HepG2 (cell line): ENCODE measurements at regions not wholly inside any gene's neighbourhood (a gene's known extent, or its start where the extent isn't known, plus 50 kb on each side); places are given as distances from the start of the nearest gene placed in this dataset.

Experiments used
- ATAC-seq: fragments of 200-7000 bp; cut with Tn5 transposase; 3 replicates; pipeline ENCODE4 v1.9.1; 2020; ENCODE audit warnings: mild to moderate bottlenecking, moderate library complexity
- BruUV-seq: library from RNA; stranded (reverse); fragments of 400-500 nt; replicated peaks from 2 replicates; lab custom pipeline; 2021; lab: Mats Ljungman, UMichigan
- CTCF ChIA-PET: fragments of 300-600 bp; formaldehyde crosslinking; extraction: SDS; loops from one replicate; lab custom pipeline; 2021; ENCODE audit warnings: low total read pairs, inconsistent platforms, low intra/inter-chr PET ratio; lab: Yijun Ruan, JAX
- POLR2A ChIA-PET: fragments of 350-600 bp; sonication (Branson Sonifier 250); formaldehyde crosslinking; loops from one replicate; lab custom pipeline; 2020; ENCODE audit warnings: antibody characterized with exemption, inconsistent platforms; lab: Yijun Ruan, JAX
- DNase-seq: peaks from one replicate; pipeline ENCODE4 v3.0.0-alpha.2; 2015; ENCODE audit warnings: low spot score
- FAIRE-seq: peaks from 3 replicates; lab custom pipeline; 2011; peaks lifted over from hg19 to GRCh38; lab: Jason Lieb, UNC
- H2AFZ ChIP-seq: one replicate; pipeline ENCODE4 v1.6.1; 2011; ENCODE audit warnings: low read length, inconsistent platforms
- H3K27ac ChIP-seq: fragments of 300-600 bp; 3 replicates; pipeline ENCODE4 v1.8.0; 2011; ENCODE audit warnings: mixed run types, mild to moderate bottlenecking, mixed read lengths, low read length, inconsistent platforms; ENCODE audit not compliant: insufficient read depth; ENCODE audit errors: extremely low read length
- H3K27me3 ChIP-seq, 2 experiments: fragments of 200-600 bp in 1 of 2; 2 replicates in 1 of 2; 3 replicates in 1 of 2; pipeline versions ENCODE4 v1.6.0 to v1.8.0; 2011; ENCODE audit warnings: low read length in 2 of 2, mild to moderate bottlenecking in 2 of 2, moderate library complexity in 2 of 2, inconsistent platforms in 1 of 2; ENCODE audit not compliant: insufficient read depth in 2 of 2, control insufficient read depth in 1 of 2
- H3K36me3 ChIP-seq, 2 experiments: fragments of 200-600 bp in 1 of 2; replicated peaks in 1 of 2; 2 replicates in 1 of 2; 3 replicates in 1 of 2; pipeline versions ENCODE4 v1.5.1 to v1.8.0; 2011; ENCODE audit warnings: low read length in 2 of 2, inconsistent platforms in 1 of 2; ENCODE audit not compliant: insufficient read depth in 2 of 2, control insufficient read depth in 1 of 2
- H3K4me1 ChIP-seq: 2 replicates; pipeline ENCODE4 v1.5.1; 2012; ENCODE audit warnings: low read length, inconsistent platforms; ENCODE audit not compliant: insufficient read depth
- H3K4me2 ChIP-seq: 2 replicates; pipeline ENCODE4 v1.6.0; 2011; ENCODE audit warnings: low read depth, low read length, inconsistent platforms
- H3K4me3 ChIP-seq, 3 experiments: fragments of 200-600 bp in 1 of 3; sonication (generic), shearing (Covaris generic) in 1 of 3; replicated peaks in 1 of 3; 2 replicates each; pipeline ENCODE4 v1.5.1; 2011 to 2016; ENCODE audit warnings: low read length in 3 of 3, inconsistent platforms in 2 of 3, low read depth in 2 of 3, mild to moderate bottlenecking in 2 of 3, control low read depth in 1 of 3, mixed read lengths in 1 of 3; ENCODE audit not compliant: insufficient read depth in 1 of 3
- H3K79me2 ChIP-seq: one replicate; pipeline ENCODE4 v1.6.1; 2011; ENCODE audit warnings: low read length, inconsistent platforms; ENCODE audit not compliant: insufficient read depth
- H3K9ac ChIP-seq: 2 replicates; pipeline ENCODE4 v1.6.0; 2011; ENCODE audit warnings: mild to moderate bottlenecking, low read depth, low read length, inconsistent platforms; ENCODE audit not compliant: insufficient read depth
- H3K9me3 ChIP-seq: 2 replicates; pipeline ENCODE4 v1.5.1; 2012; ENCODE audit warnings: mild to moderate bottlenecking, low read length
- H4K20me1 ChIP-seq: 2 replicates; pipeline ENCODE4 v1.6.0; 2011; ENCODE audit warnings: inconsistent platforms, mild to moderate bottlenecking, low read length, moderate library complexity; ENCODE audit not compliant: insufficient read depth
- BCL6 ChIP-seq: IDR thresholded peaks from 2 replicates; pipeline ENCODE4 v1.6.1; 2016; ENCODE audit warnings: missing genetic modification reagents, missing compliant biosample characterization
- BHLHE40 ChIP-seq: IDR thresholded peaks from 2 replicates; pipeline ENCODE4 v1.6.1; 2011; ENCODE audit warnings: low read length, improper control_type of control experiment
- ELF4 ChIP-seq: sonication (generic); formaldehyde crosslinking; IDR thresholded peaks from 2 replicates; pipeline ENCODE4 v1.5.0; 2020; ENCODE audit warnings: missing genetic modification reagents, mild to moderate bottlenecking, moderate library complexity, borderline replicate concordance
- GTF3A ChIP-seq: sonication (generic); formaldehyde crosslinking; conservative IDR thresholded peaks from 2 replicates; pipeline ENCODE4 v1.4.0; 2020; ENCODE audit warnings: mild to moderate bottlenecking, missing genetic modification reagents
- HDAC1 ChIP-seq: sonication (generic); formaldehyde crosslinking; IDR thresholded peaks from 2 replicates; pipeline ENCODE4 v1.5.1; 2020; ENCODE audit warnings: mild to moderate bottlenecking, missing genetic modification reagents
- JDP2 ChIP-seq: sonication (generic); formaldehyde crosslinking; IDR thresholded peaks from 2 replicates; pipeline ENCODE4 v1.8.1; 2022; ENCODE audit warnings: missing genetic modification reagents, borderline replicate concordance
- KLF9 ChIP-seq: IDR thresholded peaks from 2 replicates; pipeline ENCODE4 v1.6.1; 2016; ENCODE audit warnings: low read depth
- MEF2D ChIP-seq: sonication (generic); formaldehyde crosslinking; IDR thresholded peaks from 2 replicates; pipeline ENCODE4 v1.5.1; 2020; ENCODE audit warnings: mild to moderate bottlenecking, missing genetic modification reagents
- PHB2 ChIP-seq: fragments of 450-650 bp; IDR thresholded peaks from 2 replicates; pipeline ENCODE4 v1.6.1; 2018; ENCODE audit not compliant: partially characterized antibody
- STAT5B ChIP-seq: sonication (generic); formaldehyde crosslinking; IDR thresholded peaks from 2 replicates; pipeline ENCODE4 v1.4.0; 2020; ENCODE audit warnings: missing genetic modification reagents
- ZBTB21 ChIP-seq: sonication (generic); formaldehyde crosslinking; IDR thresholded peaks from 2 replicates; pipeline ENCODE4 v1.4.0; 2020; ENCODE audit warnings: missing genetic modification reagents
- ZC3H4 ChIP-seq: sonication (generic); formaldehyde crosslinking; IDR thresholded peaks from 2 replicates; pipeline ENCODE4 v1.4.0; 2020; ENCODE audit warnings: missing genetic modification reagents, borderline replicate concordance
- ZFP36 ChIP-seq: fragments of 150-350 bp; IDR thresholded peaks from 2 replicates; pipeline ENCODE4 v1.6.1; 2018; ENCODE audit warnings: borderline replicate concordance, low read length, low read depth; ENCODE audit not compliant: partially characterized antibody
- WGBS: methylation state at CpG from one replicate; pipeline ENCODE4 v1.1.6; 2017; ENCODE audit warnings: low lambda C conversion rate; 5-methylcytosine and 5-hydroxymethylcytosine counted together
- in situ Hi-C: cut with HindIII; loops from 2 replicates; pipeline ENCODE4 v1.10.0; 2017; ENCODE audit warnings: low pct_unique_long_range_greater_than_20kb; ENCODE audit not compliant: extremely low pct_ligation_motif_present
- intact Hi-C: fragments of 100-400 bp; cut with micrococcal nuclease; formaldehyde crosslinking; loops from one replicate; pipeline ENCODE4 v1.10.0; 2022; ENCODE audit not compliant: unreplicated experiment
- TF ChIP-seq, protein P1 (sequence below): sonication (generic); formaldehyde crosslinking; conservative IDR thresholded peaks from 2 replicates; pipeline ENCODE4 v1.4.0; 2020; ENCODE audit warnings: missing genetic modification reagents
- TF ChIP-seq, protein P2 (sequence below): sonication (generic); formaldehyde crosslinking; IDR thresholded peaks from 2 replicates; pipeline ENCODE4 v1.4.0; 2020; ENCODE audit warnings: missing genetic modification reagents, low read depth, mild to moderate bottlenecking, borderline replicate concordance
- TF ChIP-seq, protein P3 (sequence below): sonication (generic); formaldehyde crosslinking; IDR thresholded peaks from 2 replicates; pipeline ENCODE4 v1.5.1; 2020; ENCODE audit warnings: mild to moderate bottlenecking, missing genetic modification reagents, borderline replicate concordance
- TF ChIP-seq, protein P4 (sequence below): sonication (generic); formaldehyde crosslinking; IDR thresholded peaks from 2 replicates; pipeline ENCODE4 v1.5.0; 2020; ENCODE audit warnings: missing genetic modification reagents

DNA sequence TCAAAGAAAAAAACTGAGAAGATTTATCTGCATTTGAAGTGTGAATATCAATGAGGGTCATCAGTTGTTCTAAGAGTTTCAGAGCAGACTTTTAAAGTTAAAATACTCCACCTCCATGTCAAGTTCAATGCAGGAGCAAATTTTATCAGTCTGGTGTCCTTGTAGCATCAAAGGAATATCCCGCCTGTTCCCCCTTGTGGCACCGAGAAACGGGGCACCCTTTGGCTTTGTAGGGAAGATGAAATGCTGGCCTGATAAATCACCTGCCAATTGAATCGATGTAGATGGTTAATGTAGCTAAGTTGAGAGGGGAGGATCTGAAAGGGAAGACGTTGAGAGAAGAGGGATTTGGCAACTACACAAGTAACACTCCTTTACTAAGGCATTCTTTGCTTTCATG, 714.5 kb downstream of the EFNA5 start:
- no TSS peak for BruUV-seq
- CTCF ChIA-PET, result no interaction called here

More for the DNA sequence above, 714.5 kb downstream of the EFNA5 start:
- H3K79me2 ChIP-seq, result no peaks in the 10 kb centered on the region
- no peak overlapping the region for H3K4me3 ChIP-seq
- no peak overlapping the region for H2AFZ ChIP-seq
- H3K9me3 ChIP-seq, result no peaks in the 10 kb centered on the region
- no peak for FAIRE-seq
- no peak overlapping the region for H3K27ac ChIP-seq
- H3K4me2 ChIP-seq, result no peak overlapping the region
- POLR2A ChIA-PET, result no interaction called here
- no peaks in the 10 kb centered on the region for H3K4me1 ChIP-seq
- no peaks in the 10 kb centered on the region for H3K27me3 ChIP-seq
- H4K20me1 ChIP-seq, result no peaks in the 10 kb centered on the region
- in situ Hi-C loops (no loop called here), intact Hi-C loops (no loop called here)
- under 1% methylated on average over 5 of the region's 5 CpGs for WGBS
- no peaks in the 10 kb centered on the region for H3K36me3 ChIP-seq
- H3K9ac ChIP-seq, result no peak overlapping the region
- no peak for ATAC-seq
- no peak for TF ChIP-seq ZC3H4 (CRISPR knock-in tag)
- no peak for TF ChIP-seq MEF2D (CRISPR knock-in tag)
- TF ChIP-seq BHLHE40, result no peak
- TF ChIP-seq, protein P1, sequence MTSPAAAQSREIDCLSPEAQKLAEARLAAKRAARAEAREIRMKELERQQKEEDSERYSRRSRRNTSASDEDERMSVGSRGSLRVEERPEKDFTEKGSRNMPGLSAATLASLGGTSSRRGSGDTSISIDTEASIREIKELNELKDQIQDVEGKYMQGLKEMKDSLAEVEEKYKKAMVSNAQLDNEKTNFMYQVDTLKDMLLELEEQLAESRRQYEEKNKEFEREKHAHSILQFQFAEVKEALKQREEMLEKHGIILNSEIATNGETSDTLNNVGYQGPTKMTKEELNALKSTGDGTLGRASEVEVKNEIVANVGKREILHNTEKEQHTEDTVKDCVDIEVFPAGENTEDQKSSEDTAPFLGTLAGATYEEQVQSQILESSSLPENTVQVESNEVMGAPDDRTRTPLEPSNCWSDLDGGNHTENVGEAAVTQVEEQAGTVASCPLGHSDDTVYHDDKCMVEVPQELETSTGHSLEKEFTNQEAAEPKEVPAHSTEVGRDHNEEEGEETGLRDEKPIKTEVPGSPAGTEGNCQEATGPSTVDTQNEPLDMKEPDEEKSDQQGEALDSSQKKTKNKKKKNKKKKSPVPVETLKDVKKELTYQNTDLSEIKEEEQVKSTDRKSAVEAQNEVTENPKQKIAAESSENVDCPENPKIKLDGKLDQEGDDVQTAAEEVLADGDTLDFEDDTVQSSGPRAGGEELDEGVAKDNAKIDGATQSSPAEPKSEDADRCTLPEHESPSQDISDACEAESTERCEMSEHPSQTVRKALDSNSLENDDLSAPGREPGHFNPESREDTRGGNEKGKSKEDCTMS, result no peak
- TF ChIP-seq ZFP36, result no peak
- TF ChIP-seq, protein P2, sequence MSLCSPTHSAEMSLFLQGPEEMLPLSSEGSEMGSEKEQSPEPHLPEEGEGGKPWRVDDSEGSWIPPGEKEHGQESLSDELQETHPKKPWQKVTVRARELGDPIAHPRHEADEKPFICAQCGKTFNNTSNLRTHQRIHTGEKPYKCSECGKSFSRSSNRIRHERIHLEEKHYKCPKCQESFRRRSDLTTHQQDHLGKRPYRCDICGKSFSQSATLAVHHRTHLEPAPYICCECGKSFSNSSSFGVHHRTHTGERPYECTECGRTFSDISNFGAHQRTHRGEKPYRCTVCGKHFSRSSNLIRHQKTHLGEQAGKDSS (CRISPR knock-in tag), result no peak
- TF ChIP-seq KLF9, result no peak
- TF ChIP-seq, protein P3, sequence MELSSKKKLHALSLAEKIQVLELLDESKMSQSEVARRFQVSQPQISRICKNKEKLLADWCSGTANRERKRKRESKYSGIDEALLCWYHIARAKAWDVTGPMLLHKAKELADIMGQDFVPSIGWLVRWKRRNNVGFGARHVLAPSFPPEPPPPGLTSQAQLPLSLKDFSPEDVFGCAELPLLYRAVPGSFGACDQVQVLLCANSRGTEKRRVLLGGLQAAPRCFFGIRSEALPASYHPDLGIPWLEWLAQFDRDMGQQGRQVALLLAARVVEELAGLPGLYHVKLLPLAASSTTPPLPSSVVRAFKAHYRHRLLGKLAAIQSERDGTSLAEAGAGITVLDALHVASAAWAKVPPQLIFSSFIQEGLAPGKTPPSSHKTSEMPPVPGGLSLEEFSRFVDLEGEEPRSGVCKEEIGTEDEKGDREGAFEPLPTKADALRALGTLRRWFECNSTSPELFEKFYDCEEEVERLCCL (CRISPR knock-in tag), result no peak
- no peak for TF ChIP-seq PHB2
- TF ChIP-seq ZBTB21, result no peak
- no peak for TF ChIP-seq STAT5B (CRISPR knock-in tag)
- no peak for TF ChIP-seq BCL6
- TF ChIP-seq, protein P4, sequence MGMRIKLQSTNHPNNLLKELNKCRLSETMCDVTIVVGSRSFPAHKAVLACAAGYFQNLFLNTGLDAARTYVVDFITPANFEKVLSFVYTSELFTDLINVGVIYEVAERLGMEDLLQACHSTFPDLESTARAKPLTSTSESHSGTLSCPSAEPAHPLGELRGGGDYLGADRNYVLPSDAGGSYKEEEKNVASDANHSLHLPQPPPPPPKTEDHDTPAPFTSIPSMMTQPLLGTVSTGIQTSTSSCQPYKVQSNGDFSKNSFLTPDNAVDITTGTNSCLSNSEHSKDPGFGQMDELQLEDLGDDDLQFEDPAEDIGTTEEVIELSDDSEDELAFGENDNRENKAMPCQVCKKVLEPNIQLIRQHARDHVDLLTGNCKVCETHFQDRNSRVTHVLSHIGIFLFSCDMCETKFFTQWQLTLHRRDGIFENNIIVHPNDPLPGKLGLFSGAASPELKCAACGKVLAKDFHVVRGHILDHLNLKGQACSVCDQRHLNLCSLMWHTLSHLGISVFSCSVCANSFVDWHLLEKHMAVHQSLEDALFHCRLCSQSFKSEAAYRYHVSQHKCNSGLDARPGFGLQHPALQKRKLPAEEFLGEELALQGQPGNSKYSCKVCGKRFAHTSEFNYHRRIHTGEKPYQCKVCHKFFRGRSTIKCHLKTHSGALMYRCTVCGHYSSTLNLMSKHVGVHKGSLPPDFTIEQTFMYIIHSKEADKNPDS (CRISPR knock-in tag), result no peak
- no peak for TF ChIP-seq JDP2 (CRISPR knock-in tag)
- TF ChIP-seq ELF4 (CRISPR knock-in tag), result no peak
- no peak for TF ChIP-seq HDAC1 (CRISPR knock-in tag)
- no peak for TF ChIP-seq GTF3A
- DNase-seq, result no peak
